Type B pancreatic cell (in vitro differentiated cells): ENCODE measurements at regions not wholly inside any gene's neighbourhood (a gene's known extent, or its start where the extent isn't known, plus 50 kb on each side); places are given as distances from the start of the nearest gene placed in this dataset.

ENCODE experiments used
- DNase-seq: peaks from one replicate; pipeline ENCODE4 v3.0.0; 2021; ENCODE audit warnings: mixed read lengths; ENCODE audit not compliant: unreplicated experiment; ENCODE audit errors: extremely low spot score
- H3K27ac Mint-ChIP-seq: 2 replicates; pipeline ENCODE4 v1.8.0; 2021; ENCODE audit warnings: mild to moderate bottlenecking, mixed read lengths
- H3K27me3 Mint-ChIP-seq: 2 replicates; pipeline ENCODE4 v1.8.0; 2021; ENCODE audit warnings: mixed read lengths
- H3K36me3 Mint-ChIP-seq: 2 replicates; pipeline ENCODE4 v1.8.0; 2021; ENCODE audit warnings: mixed read lengths
- H3K4me1 Mint-ChIP-seq: one replicate; pipeline ENCODE4 v1.8.0; 2021; ENCODE audit warnings: mixed read lengths; ENCODE audit not compliant: unreplicated experiment
- H3K4me3 Mint-ChIP-seq: 2 replicates; pipeline ENCODE4 v1.8.0; 2021; ENCODE audit warnings: mild to moderate bottlenecking, mixed read lengths
- H3K9me3 Mint-ChIP-seq: 2 replicates; pipeline ENCODE4 v1.8.0; 2021; ENCODE audit warnings: mixed read lengths
- TF ChIP-seq, protein P1 (sequence below): fragments of 200-600 bp; sonication (generic); conservative IDR thresholded peaks from 2 replicates; pipeline ENCODE4 v1.5.0; 2021; ENCODE audit warnings: antibody characterized with exemption, mild to moderate bottlenecking

DNA sequence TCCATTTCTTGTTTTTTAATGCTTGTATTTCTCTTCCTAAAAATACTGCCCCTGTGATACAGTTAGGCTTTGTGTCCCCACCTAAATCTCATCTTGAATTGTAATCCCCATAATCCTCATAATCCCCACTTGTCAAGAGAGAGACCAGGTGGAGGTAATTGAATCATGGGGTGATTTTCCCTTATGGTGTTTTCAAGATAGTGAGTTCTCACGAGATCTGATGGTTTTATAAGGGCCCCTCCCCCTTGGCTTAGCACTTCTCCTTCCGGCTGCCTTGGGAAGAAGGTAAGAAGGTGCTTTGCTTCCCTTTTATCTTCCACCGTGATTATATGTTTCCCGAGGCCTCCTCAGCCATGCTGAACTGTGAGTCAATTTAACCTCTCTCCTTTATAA, 227.4 kb downstream of the MAN2A1 start:
- peaks cover 3% of the 10 kb centered on the region for H3K4me1 Mint-ChIP-seq
- H3K36me3 Mint-ChIP-seq = no peaks in the 10 kb centered on the region
- H3K4me3 Mint-ChIP-seq = no peak overlapping the region
- H3K27me3 Mint-ChIP-seq = peaks cover 3% of the 10 kb centered on the region
- no peak overlapping the region for H3K27ac Mint-ChIP-seq
- no peak for DNase-seq
- no peaks in the 10 kb centered on the region for H3K9me3 Mint-ChIP-seq
- TF ChIP-seq, protein P1, sequence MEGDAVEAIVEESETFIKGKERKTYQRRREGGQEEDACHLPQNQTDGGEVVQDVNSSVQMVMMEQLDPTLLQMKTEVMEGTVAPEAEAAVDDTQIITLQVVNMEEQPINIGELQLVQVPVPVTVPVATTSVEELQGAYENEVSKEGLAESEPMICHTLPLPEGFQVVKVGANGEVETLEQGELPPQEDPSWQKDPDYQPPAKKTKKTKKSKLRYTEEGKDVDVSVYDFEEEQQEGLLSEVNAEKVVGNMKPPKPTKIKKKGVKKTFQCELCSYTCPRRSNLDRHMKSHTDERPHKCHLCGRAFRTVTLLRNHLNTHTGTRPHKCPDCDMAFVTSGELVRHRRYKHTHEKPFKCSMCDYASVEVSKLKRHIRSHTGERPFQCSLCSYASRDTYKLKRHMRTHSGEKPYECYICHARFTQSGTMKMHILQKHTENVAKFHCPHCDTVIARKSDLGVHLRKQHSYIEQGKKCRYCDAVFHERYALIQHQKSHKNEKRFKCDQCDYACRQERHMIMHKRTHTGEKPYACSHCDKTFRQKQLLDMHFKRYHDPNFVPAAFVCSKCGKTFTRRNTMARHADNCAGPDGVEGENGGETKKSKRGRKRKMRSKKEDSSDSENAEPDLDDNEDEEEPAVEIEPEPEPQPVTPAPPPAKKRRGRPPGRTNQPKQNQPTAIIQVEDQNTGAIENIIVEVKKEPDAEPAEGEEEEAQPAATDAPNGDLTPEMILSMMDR = no peak

DNA sequence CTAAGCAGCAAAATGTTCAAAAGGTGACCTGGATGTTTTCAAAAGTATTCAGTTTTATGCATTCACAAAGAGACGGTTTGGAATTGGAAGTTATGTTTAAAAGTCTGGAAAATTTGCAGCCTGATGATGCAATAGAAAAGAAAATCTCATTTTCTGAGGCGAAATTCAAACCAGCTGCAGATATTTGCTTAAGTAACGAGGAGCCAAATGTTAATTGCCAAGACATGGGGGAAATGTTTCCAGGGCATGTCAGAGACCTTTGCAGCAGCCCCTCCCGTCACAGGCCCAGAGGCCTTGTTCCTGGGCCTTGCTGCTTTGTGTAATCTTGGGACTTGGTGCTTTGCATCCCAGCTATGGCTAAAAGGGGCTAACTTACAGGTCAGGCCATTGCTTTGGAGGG, 228.2 kb downstream of the MAN2A1 start:
- Mint-ChIP-seq H3K27ac (no peak overlapping the region), H3K4me3 (no peak overlapping the region), H3K27me3 (peaks cover 3% of the 10 kb centered on the region), H3K4me1 (no peaks in the 10 kb centered on the region), H3K9me3 (no peaks in the 10 kb centered on the region), H3K36me3 (no peaks in the 10 kb centered on the region)
- TF ChIP-seq, protein P1 = no peak
- no peak for DNase-seq

DNA sequence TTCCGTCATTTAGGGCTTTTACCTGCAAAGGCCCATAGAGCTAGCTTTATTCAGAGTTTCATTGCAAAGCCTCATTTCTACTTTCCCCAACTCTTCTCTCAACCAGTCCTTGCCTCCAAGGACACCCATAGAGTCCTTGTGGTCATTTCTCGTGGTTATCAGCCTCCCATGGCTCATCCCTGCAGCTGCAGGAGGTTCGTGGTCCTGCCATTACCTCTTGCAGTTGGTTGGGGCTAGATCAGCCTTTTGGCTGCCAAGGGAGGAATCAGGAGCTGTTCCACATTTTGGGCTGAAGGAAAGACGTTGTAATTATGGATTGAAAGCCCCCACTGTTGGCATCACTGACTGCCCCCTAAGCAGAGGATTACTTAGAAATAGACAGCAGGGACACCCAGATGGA, 231.0 kb downstream of the MAN2A1 start:
- H3K27ac Mint-ChIP-seq = no peak overlapping the region
- H3K27me3 Mint-ChIP-seq = peaks cover 3% of the 10 kb centered on the region

DNA sequence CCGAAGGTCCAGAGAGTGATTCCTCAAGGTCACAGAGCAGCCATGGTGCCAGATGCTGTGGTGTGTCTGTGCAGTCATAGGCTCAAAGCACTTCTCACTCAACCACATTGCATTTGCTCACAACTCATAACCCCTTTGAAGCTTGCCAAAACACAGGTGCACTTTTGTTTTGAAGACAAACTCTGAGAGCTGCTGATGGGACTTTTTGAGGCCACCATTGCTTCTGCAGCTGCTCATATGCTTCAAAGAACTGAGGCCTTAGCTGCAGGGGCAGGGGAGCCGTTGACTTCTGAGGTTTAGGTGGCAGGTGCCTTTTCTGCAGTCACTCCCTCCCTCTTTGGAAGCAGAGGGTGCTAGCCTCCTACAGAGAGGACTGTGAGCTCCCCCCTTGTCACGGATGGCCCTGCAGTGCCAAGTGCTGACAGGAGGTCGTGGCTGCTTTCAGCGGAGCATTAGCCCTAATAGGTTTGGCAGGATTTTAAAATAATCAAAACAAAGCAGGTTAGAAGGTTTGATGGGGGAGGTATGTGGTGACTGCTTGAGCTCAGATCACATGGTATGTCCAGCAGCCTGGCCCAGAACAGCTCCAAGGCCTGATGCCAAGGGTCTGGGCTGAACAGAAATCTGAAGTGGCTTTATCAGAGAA, 232.1 kb downstream of the MAN2A1 start:
- Mint-ChIP-seq H3K27me3 (peaks cover 3% of the 10 kb centered on the region), H3K36me3 (no peaks in the 10 kb centered on the region), H3K27ac (no peak overlapping the region), H3K4me1 (no peaks in the 10 kb centered on the region), H3K9me3 (no peaks in the 10 kb centered on the region), H3K4me3 (no peak overlapping the region)
- no peak for DNase-seq
- TF ChIP-seq, protein P1 = no peak

More for the DNA sequence above, 231.0 kb downstream of the MAN2A1 start:
- no peak for DNase-seq
- H3K9me3 Mint-ChIP-seq = no peaks in the 10 kb centered on the region
- H3K36me3 Mint-ChIP-seq = no peaks in the 10 kb centered on the region
- H3K4me3 Mint-ChIP-seq = no peak overlapping the region
- H3K4me1 Mint-ChIP-seq = no peaks in the 10 kb centered on the region
- TF ChIP-seq, protein P1 = no peak

DNA sequence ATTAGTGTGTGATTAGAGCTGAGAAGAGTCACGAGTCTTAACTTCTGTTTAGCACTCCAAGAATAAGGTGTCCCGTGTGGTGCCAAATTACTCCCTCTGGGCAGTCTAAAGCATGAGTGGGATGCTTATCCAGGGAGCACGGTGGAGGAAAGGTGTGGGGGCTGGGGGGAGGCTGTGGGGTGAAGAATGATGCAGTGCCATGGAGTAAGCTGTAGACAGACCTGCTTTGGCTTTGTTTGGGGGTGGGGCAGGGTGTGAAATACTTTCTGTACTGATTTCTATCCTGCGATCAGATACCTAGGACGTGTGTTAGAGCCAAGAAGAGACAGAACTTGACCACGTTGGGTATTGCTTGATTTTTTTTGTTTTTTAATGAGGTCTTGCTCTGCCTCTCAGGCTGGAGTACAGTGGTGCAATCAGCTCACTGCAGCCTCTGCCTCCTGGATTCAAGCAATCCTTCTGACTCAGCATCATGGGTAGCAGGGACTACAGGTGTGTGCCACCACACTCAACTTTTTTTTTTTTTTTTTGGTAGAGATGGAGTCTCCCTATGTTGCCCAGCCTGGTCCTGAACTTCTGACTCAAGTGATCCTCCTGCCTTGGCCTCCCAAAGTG, 232.8 kb downstream of the MAN2A1 start:
- H3K27ac Mint-ChIP-seq = no peak overlapping the region
- H3K9me3 Mint-ChIP-seq = no peaks in the 10 kb centered on the region
- TF ChIP-seq, protein P1 = no peak
- peaks cover 3% of the 10 kb centered on the region for H3K27me3 Mint-ChIP-seq
- no peak overlapping the region for H3K4me3 Mint-ChIP-seq
- no peaks in the 10 kb centered on the region for H3K4me1 Mint-ChIP-seq
- DNase-seq = no peak
- no peaks in the 10 kb centered on the region for H3K36me3 Mint-ChIP-seq
